Loucy (cell line): ENCODE measurements at regions not wholly inside any gene's neighbourhood (a gene's known extent, or its start where the extent isn't known, plus 50 kb on each side); places are given as distances from the start of the nearest gene placed in this dataset.
A peak's percentile ranks its signal among the peaks of the same experiment; 100 is the strongest.

Experiments
- CTCF ChIP-seq: fragments of 200-600 bp; sonication (generic); conservative IDR thresholded peaks from 2 replicates; pipeline ENCODE4 v1.5.1; 2014; ENCODE audit warnings: mild to moderate bottlenecking, antibody characterized with exemption, low read length
- EZH2phosphoT487 ChIP-seq: fragments of 200-600 bp; IDR thresholded peaks from 2 replicates; pipeline ENCODE4 v1.6.1; 2018; ENCODE audit warnings: antibody characterized with exemption, mild to moderate bottlenecking, moderate library complexity, borderline replicate concordance

DNA sequence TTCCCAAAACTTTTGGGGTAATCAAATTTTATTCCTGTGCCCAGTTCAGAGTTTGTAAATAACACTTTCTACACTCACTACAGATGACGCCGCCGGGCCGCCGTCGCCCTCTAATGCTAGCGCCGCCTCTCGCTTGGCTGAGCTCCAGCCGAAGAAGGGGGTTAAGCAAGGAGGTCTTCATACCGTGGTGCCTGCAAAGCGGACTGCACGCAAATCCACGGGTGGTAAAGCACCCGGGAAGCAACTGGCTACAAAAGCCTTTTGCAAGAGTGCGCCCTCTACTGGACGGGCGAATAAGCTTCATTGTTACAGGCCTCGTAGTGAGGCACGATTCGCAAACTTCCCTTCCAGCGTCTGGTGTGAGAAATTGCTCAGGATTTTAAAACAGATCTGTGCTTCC lies 280.4 kb downstream of the MEF2C start:
- TF ChIP-seq CTCF, result peak; percentile 79
- no peak for TF ChIP-seq EZH2phosphoT487
